ENCODE measurements at regions not wholly inside any gene's neighbourhood (a gene's known extent, or its start where the extent isn't known, plus 50 kb on each side); places are given as distances from the start of the nearest gene placed in this dataset.
"Not testable (repeated sequence)": the region's sequence is repeated elsewhere in the genome, so short reads cannot be mapped to it uniquely, and the experiment has no call there.

DNA sequence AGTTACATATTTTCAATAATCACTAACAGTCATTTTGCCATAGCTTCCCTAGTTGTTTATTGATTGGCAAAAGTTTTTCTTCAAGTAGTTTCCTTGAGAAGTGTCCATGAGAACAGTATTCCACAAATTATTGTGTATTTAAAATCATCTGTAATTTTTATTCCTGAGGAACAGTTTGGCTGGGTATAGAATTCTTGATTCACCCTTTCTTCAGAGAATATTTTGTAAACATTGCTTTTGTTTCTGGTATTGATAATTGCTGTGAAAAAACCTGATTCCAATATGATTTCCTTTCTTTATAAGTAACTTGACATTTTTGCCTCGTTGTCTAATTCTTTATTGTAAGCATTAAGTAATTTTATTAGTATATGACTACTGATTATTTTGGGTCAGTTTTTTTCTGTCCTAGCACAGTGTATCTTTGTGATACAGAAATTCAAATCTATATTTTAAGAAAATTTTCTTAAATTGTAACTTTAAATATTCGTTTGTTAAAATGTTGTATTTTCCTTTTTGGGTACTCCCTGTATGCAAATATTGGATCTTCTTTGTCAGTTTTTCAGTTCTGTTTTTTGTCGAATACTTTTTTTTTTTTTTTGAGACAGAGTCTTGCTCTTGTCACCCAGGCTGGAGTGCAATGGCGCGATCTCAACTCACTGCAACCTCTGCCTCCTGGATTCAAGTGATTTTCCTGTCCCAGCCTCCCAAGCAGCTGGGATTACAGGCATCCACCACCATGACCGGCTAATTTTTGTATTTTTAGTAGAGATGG is 162.0 kb upstream of the ATP2B1 start:
- DNase-seq = no peak

DNA sequence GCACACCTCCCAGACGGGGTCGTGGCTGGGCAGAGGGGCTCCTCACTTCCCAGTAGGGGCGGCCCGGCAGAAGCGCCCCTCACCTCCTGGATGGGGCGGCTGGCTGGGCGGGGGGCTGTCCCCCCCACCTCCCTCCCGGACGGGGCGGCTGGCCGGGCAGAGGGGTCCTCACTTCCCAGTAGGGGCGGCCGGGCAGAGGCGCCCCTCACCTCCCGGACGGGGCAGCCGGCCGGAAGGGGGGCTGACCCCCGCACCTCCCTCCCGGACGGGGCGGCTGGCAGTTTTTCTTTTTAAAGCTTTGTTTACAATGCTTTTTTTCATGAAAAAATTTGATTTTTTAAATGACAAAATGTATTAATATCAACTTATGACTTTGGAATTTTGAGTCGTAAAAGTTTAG is 159.0 kb upstream of the ATP2B1 start:
- not testable (repeated sequence) for DNase-seq

DNA sequence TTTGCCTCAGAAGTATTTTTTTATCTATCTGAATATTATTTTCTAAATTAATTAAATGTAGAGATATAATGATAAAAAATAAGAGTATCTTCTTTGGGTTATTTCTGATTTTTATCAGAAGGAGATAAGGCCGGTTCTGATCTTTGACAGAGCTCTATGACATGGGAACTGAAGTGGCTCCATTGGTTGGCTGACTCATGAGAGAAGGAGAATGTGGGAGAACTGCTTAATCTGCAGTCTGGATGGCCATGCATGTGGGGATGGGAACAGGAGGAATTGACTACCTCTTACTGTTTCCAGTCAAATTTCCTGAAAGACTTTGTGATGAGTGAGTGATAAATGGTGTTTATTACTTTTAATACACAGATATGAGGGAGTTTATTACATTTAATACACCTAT is 155.8 kb upstream of the ATP2B1 start:
- DNase-seq = no peak

DNA sequence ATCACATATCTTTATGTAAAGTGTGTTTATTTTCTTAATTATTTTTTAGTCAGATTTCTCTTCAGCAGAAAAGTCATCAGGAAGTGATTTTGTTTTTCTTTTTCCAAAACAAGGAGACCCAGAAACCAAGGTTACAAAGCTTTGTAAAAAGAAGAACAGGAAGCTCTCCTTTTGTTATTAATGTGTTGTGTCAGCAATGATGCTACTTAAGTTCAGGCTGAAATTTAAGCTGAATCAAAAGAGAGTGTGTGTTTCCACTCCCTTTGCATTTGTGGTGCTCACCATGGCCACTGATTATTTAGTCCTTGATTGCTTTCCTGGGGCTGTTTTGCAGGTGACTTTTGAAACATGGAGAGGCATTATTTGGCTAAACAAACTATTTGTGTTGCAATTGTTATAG is 155.3 kb upstream of the ATP2B1 start:
- DNase-seq = no peak

DNA sequence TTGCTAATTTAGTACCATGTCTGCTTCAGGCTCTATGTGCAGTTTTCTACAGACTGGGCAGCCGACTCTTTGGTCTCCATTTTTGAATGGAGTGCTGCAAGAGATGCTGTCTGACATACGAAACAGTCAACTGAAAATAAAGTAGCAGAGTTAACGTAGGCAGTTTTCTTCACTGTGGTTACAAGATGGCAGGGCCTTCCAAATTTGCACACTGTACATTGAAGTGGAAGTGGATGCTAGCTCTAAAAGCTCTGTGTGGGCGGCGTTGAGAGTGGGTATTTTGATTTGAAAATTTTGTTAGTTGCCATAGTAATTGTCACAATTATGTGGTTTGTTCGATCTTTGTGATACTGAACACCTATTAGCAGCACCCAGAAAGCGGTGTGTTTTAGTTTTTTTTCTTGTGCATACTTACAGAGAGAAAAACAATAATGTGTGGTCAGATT is 154.9 kb upstream of the ATP2B1 start:
- peak; percentile 37 for DNase-seq

DNA sequence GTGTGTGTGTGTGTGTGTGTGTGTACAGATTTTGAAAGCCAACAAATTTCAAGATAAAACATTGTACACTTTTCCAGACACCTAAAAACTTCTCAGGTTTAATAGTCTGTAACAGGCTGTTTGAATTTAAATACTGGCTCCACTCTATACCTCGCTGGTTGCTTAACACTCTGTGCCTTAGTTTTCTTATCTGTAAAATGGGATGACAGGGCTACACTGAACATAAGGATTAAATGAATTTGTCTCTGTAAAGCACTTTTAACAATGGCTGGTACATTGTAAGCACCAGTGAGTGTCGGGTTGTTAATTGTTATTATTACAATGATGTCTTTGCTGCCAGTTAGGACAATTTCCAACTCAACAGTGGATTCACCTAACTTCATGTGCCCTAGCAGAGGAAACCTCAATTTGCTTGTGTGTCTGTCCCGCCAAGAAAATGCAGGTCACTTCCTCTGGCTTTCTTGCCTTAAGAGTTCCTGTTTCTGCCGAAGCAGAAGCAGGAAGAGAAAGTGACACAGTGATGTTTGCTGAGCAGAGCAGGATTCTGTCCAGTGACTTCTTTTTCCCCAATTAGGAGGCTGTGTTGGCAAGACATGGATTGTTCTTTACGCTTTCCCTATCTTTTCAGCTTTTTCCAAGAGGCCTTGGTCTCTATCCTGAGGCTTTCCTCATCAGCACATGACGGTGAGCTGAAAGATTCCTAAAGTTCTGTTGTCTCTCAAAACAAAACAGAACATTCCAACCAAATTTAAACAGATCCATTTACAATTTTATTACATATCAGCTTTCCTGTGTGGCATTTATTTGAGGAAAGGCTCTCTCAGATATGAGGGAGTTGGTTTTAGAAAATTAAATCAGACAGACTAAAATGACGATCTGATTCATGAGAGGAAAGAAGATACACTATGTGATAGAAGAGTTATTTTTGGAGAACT is 154.1 kb upstream of the ATP2B1 start:
- no peak for DNase-seq

DNA sequence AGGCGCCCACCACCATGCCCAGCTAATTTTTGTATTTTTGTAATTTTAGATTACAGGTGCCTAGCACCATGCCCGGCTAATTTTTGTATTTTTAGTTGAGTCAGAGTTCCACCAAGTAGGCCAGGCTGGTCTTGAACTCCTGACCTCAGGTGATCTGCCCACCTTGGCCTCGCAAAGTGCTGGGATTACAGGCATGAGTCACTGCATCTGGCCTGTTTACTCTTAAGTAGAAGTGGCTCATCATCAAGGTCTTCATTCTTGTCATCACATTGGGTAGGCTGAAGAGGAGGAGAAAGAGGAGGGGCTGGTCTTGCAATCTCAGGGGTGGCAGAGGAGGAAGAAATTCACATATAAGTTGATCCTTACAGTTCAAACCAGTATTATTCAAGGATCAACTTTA is 152.4 kb upstream of the ATP2B1 start:
- DNase-seq = peak; percentile 19

DNA sequence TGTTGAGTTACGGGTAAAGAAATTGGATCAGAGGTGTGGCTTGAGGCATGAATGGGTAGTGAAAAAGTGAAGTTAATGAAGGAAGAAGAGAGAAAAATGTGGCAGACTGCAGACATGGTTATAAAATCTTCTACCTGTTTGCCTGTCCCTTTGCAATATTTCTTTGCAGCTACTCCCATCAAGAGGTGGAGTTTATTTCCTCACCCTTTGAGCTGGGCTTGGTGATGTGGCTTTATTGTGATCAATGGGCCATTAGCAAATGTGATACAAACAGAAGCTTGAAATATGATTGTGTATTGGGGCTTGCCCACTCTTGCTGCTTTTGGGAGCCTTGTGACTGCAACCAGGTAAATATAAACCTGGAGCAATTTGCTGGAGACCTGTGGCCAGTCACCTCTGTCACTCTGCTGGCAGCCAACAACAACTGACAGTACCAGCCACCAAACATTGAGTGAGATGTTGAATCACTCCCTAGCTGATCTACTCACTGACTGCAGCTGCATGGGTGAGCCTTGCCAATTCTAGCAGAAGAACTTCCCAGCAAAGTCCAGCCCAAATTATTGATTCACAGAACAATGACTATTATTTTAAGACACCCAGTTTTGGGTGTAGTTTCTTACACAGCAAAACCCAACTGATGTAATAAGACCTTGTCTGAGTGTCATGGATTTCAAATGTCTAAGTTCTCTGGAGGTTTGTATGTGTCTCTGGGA is 151.0 kb upstream of the ATP2B1 start:
- no peak for DNase-seq

DNA sequence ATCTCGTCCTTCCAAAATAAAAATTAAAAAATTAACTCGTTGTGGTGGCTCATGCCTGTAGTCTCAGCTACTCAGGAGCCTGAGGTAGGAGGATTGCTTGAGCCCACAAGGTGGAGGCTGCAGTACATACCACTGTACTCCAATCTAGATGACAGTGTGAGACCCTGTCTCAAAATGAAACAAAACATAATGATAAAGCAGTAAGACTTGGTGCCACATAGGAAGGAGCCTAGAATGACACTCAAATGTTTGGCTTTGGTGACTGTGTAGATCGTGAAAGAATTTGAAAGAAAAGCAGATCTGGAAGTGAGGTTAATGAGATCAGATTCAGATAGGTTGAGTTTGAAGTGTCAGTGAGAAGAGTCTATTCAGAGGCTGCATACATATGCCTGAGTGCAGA is 150.1 kb upstream of the ATP2B1 start:
- no peak for DNase-seq

DNA sequence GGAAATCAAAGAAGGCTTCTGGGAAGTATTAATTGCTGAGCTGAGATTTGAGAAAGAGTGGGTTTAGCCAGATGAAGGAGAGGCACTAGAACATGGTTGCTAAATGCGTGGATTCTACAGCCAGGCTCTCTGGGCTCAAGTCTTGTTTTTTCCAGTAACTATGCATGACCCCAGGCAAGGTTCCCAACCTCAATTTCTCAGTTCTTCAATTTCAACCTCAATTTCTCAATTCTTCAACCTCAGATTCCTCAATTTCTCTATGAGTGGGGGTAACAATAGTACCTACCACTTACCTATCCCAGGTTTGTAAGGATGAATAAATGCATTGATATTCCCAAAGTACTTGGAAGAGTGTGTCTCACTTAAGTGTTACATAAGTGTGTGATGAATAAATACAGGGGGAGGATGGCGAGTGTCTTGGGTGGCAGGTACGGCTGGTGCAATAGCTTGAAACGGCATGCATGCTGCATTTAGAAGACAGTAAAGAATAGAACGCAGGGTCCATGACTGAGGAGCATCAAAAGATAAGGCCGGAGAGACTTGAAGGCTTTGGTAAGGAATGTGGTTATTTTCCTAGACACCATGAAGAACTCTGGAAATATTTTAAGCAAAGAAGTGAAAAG is 149.1 kb upstream of the ATP2B1 start:
- no peak for DNase-seq

DNA sequence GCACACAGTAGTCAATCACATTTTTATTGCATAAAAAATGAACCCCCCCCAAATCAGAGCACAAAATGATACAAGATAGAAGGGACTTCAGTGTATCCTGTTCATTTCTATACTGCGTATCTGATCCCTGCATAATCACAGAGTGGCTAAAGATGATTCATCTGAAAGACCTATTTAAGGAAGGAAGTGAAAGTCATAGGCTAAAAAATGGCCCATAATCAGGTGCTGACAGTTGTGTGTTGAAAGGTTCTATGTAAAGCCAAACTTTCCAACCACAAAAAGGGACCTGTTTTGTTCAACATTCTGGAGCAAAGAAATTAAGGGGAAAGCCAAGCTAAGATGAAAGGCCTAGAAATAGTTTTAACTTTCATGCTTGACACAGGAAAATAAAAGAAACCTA is 147.8 kb upstream of the ATP2B1 start:
- no peak for DNase-seq

DNA sequence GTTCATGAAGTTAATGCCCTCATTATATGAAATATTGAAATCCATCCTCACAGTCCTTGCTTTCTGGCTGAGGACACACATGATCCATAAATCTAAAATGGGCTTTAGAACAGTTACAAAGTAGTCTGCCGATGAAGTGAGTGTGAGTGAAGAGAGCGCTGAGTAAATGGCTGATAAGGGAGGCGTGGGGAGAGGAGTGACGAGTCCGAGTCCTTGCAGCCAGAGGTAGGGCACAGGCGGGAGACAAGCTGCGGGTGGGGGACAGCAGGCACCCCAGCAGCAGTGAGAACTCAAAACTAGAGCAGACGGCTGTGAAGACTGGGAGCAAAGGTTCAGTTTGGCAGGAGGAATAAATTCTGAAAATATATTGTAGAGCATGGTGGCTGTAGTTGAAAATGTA is 140.1 kb upstream of the ATP2B1 start:
- no peak for DNase-seq

DNA sequence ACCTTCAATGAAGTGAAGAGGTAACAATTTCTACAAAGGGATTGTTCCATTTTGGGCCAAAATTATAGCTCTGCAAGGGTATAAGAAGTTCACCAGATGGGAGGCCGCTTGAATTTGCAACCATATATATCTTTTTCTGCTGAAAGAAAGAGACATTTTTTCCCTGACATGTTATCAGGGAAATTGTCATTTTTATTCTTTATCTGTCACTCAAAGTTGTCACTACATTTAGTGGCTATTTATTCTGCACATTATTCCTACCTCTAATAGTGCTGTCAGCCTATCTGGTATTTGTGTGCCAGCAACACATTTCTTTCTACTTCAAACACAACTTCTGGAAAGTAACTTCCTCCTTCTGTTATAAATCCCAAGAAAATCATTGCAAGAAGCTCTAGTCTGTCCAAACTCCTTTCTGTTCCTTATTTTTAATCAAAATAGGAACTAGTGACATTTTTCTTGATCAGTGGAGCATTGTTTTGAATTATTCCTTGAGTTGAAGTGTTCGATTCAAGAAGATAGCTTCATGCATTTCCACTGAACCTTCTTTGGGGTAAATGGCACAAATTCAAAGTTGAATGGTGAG is 137.9 kb upstream of the ATP2B1 start:
- no peak for DNase-seq

DNA sequence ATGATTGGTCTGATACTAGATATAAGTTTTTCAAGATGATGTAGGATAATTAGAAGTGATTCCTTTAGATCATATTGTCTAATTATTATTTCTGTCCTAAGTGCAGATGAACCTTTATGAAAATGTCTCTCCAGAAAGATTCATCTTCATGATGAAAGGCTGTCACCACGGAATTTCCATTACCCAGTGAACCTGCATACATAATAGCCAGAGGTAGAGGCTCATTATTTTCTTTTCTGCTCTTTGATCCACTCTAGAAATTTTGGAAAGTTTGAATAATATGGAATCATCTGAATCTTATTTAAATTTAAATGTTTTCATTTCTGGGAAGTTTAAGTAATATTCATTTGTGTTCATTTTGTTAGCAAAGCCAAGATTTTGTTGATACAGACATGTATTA is 137.1 kb upstream of the ATP2B1 start:
- DNase-seq = no peak

DNA sequence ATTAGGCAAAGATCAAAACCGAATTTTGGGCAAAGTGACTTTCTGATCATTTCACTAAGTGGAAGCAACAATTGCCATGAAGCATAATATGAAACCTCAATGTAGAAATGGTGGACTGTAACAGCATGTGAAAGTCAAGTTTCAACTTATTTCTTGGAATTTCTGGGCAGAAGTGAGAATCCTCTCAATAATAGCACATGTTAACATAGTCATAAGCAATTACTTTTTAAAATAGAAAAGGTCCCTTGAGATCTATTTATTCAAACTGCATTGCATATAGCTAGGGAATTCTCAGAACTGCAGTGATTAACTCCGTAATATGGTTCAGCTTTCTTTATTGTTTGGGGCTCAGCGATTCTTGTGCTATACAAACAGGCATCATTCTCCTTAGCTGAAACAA is 136.7 kb upstream of the ATP2B1 start:
- DNase-seq = no peak

DNA sequence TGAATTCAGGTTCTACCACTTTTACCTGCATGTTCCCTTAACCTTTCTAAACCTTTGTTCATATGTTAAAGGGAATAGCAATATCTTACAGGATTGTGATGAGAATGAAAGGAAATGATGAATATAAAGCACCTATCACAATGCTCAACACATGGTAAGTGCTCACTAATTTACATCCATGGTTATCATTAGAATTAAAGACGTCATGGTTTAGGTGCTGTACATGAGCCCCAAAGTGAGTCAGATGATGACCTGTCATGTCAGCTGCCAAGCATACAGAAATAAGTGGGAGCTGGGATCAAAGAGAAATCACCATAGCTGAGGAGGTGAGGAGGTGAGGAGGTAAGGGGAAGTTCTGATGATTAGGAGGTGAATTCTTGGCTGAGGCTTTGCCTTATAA is 135.9 kb upstream of the ATP2B1 start:
- no peak for DNase-seq

DNA sequence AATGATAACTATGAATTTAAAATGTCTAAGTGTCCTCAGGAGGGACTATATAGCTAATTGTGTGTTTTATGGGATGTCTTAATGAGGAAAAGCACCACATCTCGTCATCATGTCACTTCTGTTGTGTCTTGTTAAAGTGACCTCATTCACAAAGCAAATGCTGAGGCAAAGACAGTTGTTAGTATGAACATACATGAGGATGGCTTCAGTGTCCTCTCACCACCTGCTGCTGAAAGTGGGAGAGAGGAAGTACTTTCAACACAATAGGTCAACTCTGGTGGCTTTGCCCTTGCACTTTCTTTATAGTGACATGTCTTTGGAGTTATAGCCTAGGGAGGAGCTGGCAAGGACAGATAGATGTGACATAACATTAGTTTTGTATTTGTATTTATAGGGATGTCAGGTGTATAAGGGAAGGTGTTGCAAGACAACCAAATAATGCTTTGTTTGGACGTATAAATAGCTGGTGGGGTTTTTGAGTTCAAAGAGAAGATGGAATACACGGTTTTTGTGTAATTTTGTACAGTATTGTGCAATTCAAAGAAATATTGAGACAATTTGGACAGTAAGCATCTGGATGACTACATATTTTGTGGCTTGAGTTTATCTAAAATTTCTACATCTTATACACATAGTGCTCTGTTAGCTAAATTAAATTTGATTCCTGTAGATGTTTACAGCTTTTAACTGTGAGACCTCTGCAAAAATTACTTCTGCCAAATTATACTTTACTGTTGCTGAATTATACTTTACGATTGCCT is 131.7 kb upstream of the ATP2B1 start:
- no peak for DNase-seq

DNA sequence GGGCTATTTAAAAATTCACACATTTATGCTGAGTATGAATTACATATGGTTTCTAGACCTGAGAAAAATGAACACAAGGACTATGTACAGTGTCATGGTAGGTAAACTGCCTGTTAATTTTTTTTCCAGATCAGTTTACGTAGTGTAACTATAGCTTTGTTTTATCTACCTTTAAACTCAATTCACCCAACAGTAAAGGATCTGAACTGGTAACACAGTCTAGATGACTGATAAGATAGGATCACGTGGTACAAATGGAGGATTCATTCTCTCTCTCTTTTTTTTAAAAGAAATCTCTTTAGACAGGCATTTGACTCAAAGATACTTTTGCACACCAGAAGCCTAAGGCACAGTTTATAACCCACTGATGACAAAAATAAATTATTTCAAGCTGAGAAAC is 130.8 kb upstream of the ATP2B1 start:
- no peak for DNase-seq

DNA sequence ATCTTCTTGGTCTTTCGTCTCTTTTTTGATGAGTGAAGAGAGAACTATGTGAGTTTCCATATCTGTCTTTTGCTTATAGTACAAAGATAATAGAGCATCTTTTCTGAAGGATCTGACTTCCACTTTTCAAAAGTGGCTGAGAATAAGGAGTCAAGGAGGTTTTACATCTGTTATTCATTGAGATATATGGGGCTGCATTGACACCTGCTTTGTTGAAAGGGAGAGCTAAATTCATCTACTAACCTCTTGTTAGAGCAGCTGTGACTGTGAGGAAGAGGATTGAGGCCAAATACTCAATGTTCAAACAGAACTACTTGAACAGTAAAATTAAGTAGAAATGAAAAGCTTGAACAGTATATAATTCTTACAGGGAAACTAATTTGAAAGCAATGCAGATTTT is 130.2 kb upstream of the ATP2B1 start:
- no peak for DNase-seq

DNA sequence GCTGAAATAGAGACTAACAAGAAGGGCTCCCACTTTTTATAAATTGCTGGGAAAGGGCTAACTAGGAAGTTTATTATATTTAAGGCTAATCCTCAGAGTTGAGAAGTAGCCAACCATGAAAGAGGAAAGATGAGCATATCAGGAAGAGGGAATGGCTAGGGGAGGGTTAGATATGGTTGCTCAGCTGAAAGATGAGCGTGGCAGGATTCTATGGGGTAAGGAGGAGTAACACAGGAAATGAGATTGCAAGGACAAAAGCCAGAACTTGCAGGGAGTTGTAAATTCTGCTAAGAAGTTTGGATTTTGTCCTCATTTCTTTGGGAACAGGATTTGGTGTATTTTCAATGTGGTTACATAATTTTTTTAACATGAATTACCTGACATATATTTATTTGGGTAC is 127.4 kb upstream of the ATP2B1 start:
- DNase-seq = no peak

DNA sequence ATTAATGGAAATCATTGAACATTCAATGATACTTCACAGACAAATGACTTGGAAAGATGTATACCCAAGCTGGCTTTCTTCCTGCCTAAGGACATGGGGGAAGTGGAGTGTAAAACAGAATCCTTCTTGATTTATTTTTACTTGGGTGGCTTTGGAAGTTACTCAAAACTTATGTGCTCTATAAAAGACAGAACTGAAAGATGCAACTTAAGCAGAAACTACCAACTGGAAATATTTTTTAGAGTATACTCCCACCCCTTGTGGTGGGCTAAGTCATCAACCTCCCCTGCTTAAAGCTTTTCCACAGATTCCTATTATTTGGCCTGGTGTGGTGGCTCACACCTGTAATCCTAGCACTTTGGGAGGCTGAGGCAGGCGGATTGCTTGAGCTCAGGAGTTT is 126.0 kb upstream of the ATP2B1 start:
- DNase-seq = no peak
